Esophagus squamous epithelium (tissue), 5 donors: ENCODE measurements at regions not wholly inside any gene's neighbourhood (a gene's known extent, or its start where the extent isn't known, plus 50 kb on each side); places are given as distances from the start of the nearest gene placed in this dataset.
A peak's percentile ranks its signal among the peaks of the same experiment; 100 is the strongest.

Experiments used
- DNase-seq: peaks from one replicate; lab custom pipeline; 2025; lab: John Stamatoyannopoulos, UW
- H3K27ac ChIP-seq, 4 donors: fragments of 200-600 bp; sonication (generic); one replicate each; pipeline ENCODE4 v1.5.1; 2016 to 2019; ENCODE audit warnings: mild to moderate bottlenecking in 1 of 4
- H3K27me3 ChIP-seq, 4 donors: fragments of 200-600 bp; sonication (generic); 1 replicate in 3 of 4; 2 replicates in 1 of 4; pipeline versions ENCODE4 v1.5.1 to v1.6.0; 2017 to 2021; ENCODE audit warnings: antibody characterized with exemption in 1 of 4
- H3K36me3 ChIP-seq, 3 donors: fragments of 200-600 bp; sonication (generic); one replicate each; pipeline ENCODE4 v1.5.1; 2016 to 2019
- H3K4me1 ChIP-seq, 3 donors: fragments of 200-600 bp; sonication (generic); one replicate each; pipeline ENCODE4 v1.5.1; 2017 to 2019
- H3K4me3 ChIP-seq, 4 donors: fragments of 200-600 bp; sonication (generic); 1 replicate in 3 of 4; 2 replicates in 1 of 4; pipeline ENCODE4 v1.5.1; 2016 to 2019; ENCODE audit warnings: mild to moderate bottlenecking in 2 of 4, moderate library complexity in 1 of 4
- H3K9me3 ChIP-seq, 3 donors: fragments of 200-600 bp; sonication (generic); one replicate each; pipeline ENCODE4 v1.5.1; 2016 to 2019
- CTCF ChIP-seq, 6 experiments: fragments of 450-650 bp in 4 of 6; fragments of 200-600 bp in 2 of 6; sonication (generic) in 2 of 6; IDR thresholded peaks; one replicate each; pipeline ENCODE4 v1.5.1; 2016 to 2019; ENCODE audit warnings: antibody characterized with exemption in 6 of 6, mild to moderate bottlenecking in 4 of 6, moderate library complexity in 4 of 6
- POLR2A ChIP-seq, 4 donors: fragments of 450-650 bp; IDR thresholded peaks; one replicate each; pipeline ENCODE4 v1.6.1; 2017; ENCODE audit warnings: antibody characterized with exemption in 4 of 4, mild to moderate bottlenecking in 4 of 4, moderate library complexity in 3 of 4
- WGBS, 2 donors: methylation state at CpG; one replicate each; pipeline ENCODE4 v1.1.5; 2018; 5-methylcytosine and 5-hydroxymethylcytosine counted together
- intact Hi-C: fragments of 100-400 bp; cut with DNase I; formaldehyde crosslinking; loops from one replicate; pipeline ENCODE4 v1.15.0; 2022
- donor health status: DM: yes; HTN: yes; CAD: no.

GRCh38 chr20:22805219-22805618 is 220.8 kb upstream of the FOXA2 start:
- H3K4me1 ChIP-seq, result peaks cover 0 to 28% (median 6%) of the 10 kb centered on the region in 3 donors
- no peaks in the 10 kb centered on the region for H3K36me3 ChIP-seq
- no peak overlapping the region for H3K27ac ChIP-seq
- intact Hi-C loops, result no loop called here
- 17 to 27% methylated on average over 4 of the region's 4 CpGs for WGBS, 2 donors
- DNase-seq, result no peak
- H3K27me3 ChIP-seq, result peaks cover 0 to 13% (median 0%) of the 10 kb centered on the region in 4 donors
- TF ChIP-seq POLR2A (IDR thresholded peaks at IDR 0.05), result no peak
- TF ChIP-seq CTCF (IDR thresholded peaks at IDR 0.05), result no peak
- no peak overlapping the region for H3K4me3 ChIP-seq
- no peaks in the 10 kb centered on the region for H3K9me3 ChIP-seq

- peaks cover 0 to 11% (median 0%) of the 10 kb centered on the region in 4 donors for H3K27me3 ChIP-seq
- H3K4me1 ChIP-seq, result peaks cover 0 to 33% (median 10%) of the 10 kb centered on the region in 3 donors
- 72 to 79% methylated on average over 3 of the region's 3 CpGs for WGBS, 2 donors
- intact Hi-C loops, result no loop called here
- no peak for DNase-seq
- H3K4me3 ChIP-seq, result no peak overlapping the region
- H3K36me3 ChIP-seq, result no peaks in the 10 kb centered on the region
- no peak overlapping the region for H3K27ac ChIP-seq
- TF ChIP-seq CTCF (IDR thresholded peaks at IDR 0.05), result no peak
- TF ChIP-seq POLR2A (IDR thresholded peaks at IDR 0.05), result no peak
- H3K9me3 ChIP-seq, result no peaks in the 10 kb centered on the region
Observed at GRCh38 chr20:22805996-22806395, 221.6 kb upstream of the FOXA2 start.

DNA sequence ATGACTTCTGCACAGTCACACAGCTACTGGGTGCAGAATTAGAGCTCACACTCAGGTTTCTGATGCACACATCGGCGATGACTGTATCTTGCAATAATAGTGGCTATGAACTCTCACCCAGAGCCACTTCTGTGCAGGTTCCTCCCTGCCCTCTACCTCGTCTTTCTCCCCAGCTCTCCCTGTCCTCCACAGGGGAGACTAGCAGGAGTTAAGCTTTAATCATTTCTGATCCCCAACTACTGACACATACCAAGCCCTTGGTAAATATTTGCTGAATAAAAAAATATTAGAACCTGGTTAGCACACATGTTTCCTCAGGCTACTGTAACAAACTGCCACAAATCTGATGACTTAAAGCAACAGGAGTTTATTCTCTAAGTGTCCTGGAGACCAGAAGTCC is 222.7 kb upstream of the FOXA2 start:
- intact Hi-C loops, result no loop called here
- WGBS, 2 donors, result 26 to 29% methylated on average over 3 of the region's 3 CpGs

DNA sequence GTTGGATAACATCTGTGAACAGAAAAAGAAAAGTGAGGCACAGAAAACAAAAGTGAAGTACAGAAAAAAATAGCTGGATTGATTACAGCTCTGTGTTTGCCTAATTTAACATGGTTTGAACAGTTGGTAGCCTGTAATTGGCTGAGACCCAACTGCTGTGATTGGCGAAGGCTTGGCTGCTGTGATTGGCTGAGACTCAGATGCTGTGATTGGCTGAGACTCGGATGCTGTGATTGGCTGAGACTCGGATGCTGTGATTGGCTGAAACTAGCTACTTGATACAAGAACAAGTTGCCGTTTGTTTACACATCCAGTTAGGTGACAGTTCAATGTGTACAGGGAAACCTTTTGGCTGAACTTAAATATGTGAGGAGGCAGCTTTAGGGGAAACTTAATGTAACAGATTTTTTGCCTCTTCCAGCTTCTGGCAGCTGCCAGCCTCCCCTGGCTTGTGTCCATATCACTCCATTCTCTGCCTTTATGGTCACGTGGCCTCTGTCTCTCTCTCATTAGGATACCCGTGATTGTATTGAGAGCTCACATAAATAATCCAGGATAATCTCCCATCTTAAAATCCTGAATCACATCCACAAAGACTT is 223.4 kb upstream of the FOXA2 start:
- no peak for DNase-seq
- intact Hi-C loops, result no loop called here
- Histone ChIP-seq H3K27me3 (peaks cover 0 to 6% (median 0%) of the 10 kb centered on the region in 4 donors), H3K4me1 (peaks cover 0 to 38% (median 10%) of the 10 kb centered on the region in 3 donors), H3K9me3 (no peaks in the 10 kb centered on the region), H3K4me3 (no peak overlapping the region), H3K27ac (peak overlapping the region in 2 of 4 donors; percentile 8 to 23), H3K36me3 (no peaks in the 10 kb centered on the region)
- no peak for TF ChIP-seq CTCF (IDR thresholded peaks at IDR 0.05)
- TF ChIP-seq POLR2A (IDR thresholded peaks at IDR 0.05), result no peak
- 34 to 51% methylated on average over 6 of the region's 6 CpGs for WGBS, 2 donors

More for the DNA sequence above, 222.7 kb upstream of the FOXA2 start:
- DNase-seq, result no peak
- peak overlapping the region in 2 of 4 donors; percentile 8 to 23 for H3K27ac ChIP-seq
- TF ChIP-seq POLR2A (IDR thresholded peaks at IDR 0.05), result no peak
- TF ChIP-seq CTCF (IDR thresholded peaks at IDR 0.05), result no peak
- peaks cover 0 to 9% (median 0%) of the 10 kb centered on the region in 4 donors for H3K27me3 ChIP-seq
- H3K36me3 ChIP-seq, result no peaks in the 10 kb centered on the region
- H3K9me3 ChIP-seq, result no peaks in the 10 kb centered on the region
- H3K4me1 ChIP-seq, result peaks cover 0 to 38% (median 10%) of the 10 kb centered on the region in 3 donors
- no peak overlapping the region for H3K4me3 ChIP-seq

GRCh38 chr20:22808628-22809027 is 224.3 kb upstream of the FOXA2 start:
- intact Hi-C loops, result no loop called here
- 75 to 81% methylated on average over 2 of the region's 2 CpGs for WGBS, 2 donors
- TF ChIP-seq POLR2A (IDR thresholded peaks at IDR 0.05) (no peak), CTCF (IDR thresholded peaks at IDR 0.05) (no peak)
- no peaks in the 10 kb centered on the region for H3K9me3 ChIP-seq
- DNase-seq, result no peak
- peaks cover 0 to 6% (median 0%) of the 10 kb centered on the region in 4 donors for H3K27me3 ChIP-seq
- H3K27ac ChIP-seq, result no peak overlapping the region
- peaks cover 0 to 38% (median 10%) of the 10 kb centered on the region in 3 donors for H3K4me1 ChIP-seq
- H3K36me3 ChIP-seq, result no peaks in the 10 kb centered on the region
- H3K4me3 ChIP-seq, result no peak overlapping the region
